Stomach (tissue), 8 donors: ENCODE measurements at regions not wholly inside any gene's neighbourhood (a gene's known extent, or its start where the extent isn't known, plus 50 kb on each side); places are given as distances from the start of the nearest gene placed in this dataset.
"Not testable (repeated sequence)": the region's sequence is repeated elsewhere in the genome, so short reads cannot be mapped to it uniquely, and the experiment has no call there.

ENCODE experiments used
- DNase-seq, 2 donors: peaks; one replicate each; pipeline versions ENCODE4 v3.0.0 to v3.0.0-alpha.2; 2013 to 2019
- H3K27ac ChIP-seq, 5 donors: fragments of 200-600 bp in 4 of 5; sonication (generic) in 4 of 5; one replicate each; pipeline ENCODE4 v1.5.1; 2013 to 2019; ENCODE audit warnings: mild to moderate bottlenecking in 1 of 5, moderate library complexity in 1 of 5
- H3K27me3 ChIP-seq, 3 donors: fragments of 200-600 bp; sonication (generic); one replicate each; pipeline ENCODE4 v1.5.1; 2017 to 2019; ENCODE audit warnings: mixed run types in 1 of 3
- H3K36me3 ChIP-seq, 4 donors: fragments of 200-600 bp; sonication (generic); 1 replicate in 3 of 4; 2 replicates in 1 of 4; pipeline ENCODE4 v1.5.1; 2016 to 2019
- H3K4me1 ChIP-seq, 4 donors: fragments of 200-600 bp; sonication (generic); one replicate each; pipeline ENCODE4 v1.5.1; 2016 to 2019
- H3K4me3 ChIP-seq, 4 donors: fragments of 200-600 bp; sonication (generic) in 3 of 4; one replicate each; pipeline ENCODE4 v1.5.1; 2016 to 2019; ENCODE audit warnings: mild to moderate bottlenecking in 1 of 4
- H3K9me3 ChIP-seq, 4 donors: fragments of 200-600 bp; sonication (generic); one replicate each; pipeline ENCODE4 v1.5.1; 2016 to 2019
- EP300 ChIP-seq: sonication (generic); formaldehyde crosslinking; IDR thresholded peaks from one replicate; pipeline ENCODE4 v1.6.1; 2017; ENCODE audit warnings: antibody characterized with exemption
- POLR2A ChIP-seq, 4 donors: fragments of 450-650 bp; IDR thresholded peaks; one replicate each; pipeline ENCODE4 v1.6.1; 2016; ENCODE audit warnings: antibody characterized with exemption in 4 of 4, control low read depth in 2 of 4, mild to moderate bottlenecking in 1 of 4, moderate library complexity in 1 of 4
- POLR2AphosphoS5 ChIP-seq, 3 donors: sonication (generic); formaldehyde crosslinking; IDR thresholded peaks; one replicate each; pipeline ENCODE4 v1.6.1; 2016; ENCODE audit warnings: antibody characterized with exemption in 3 of 3
- WGBS, 5 donors: extraction: QIAGEN DNeasy Blood & Tissue Kit in 3 of 5; methylation state at CpG; one replicate each; pipeline versions ENCODE4 v1.1.5 to v1.1.7; 2013 to 2018; 5-methylcytosine and 5-hydroxymethylcytosine counted together
- intact Hi-C: fragments of 100-400 bp; cut with DNase I; formaldehyde crosslinking; loops from one replicate; pipeline ENCODE4 v1.15.1; 2023; ENCODE audit warnings: low total_unique reads
- TF ChIP-seq, protein P1 (sequence below), 7 experiments: fragments of 450-650 bp in 4 of 7; fragments of 200-600 bp in 3 of 7; sonication (generic) in 3 of 7; IDR thresholded peaks; one replicate each; pipeline ENCODE4 v1.5.1; 2016 to 2019; ENCODE audit warnings: antibody characterized with exemption in 7 of 7, control low read depth in 2 of 7, mild to moderate bottlenecking in 1 of 7
- donor health status: healthy with polysubstance abuse.
- donor health status: Bipolar disorder and iron deficiency.
- donor health status: healthy.

DNA sequence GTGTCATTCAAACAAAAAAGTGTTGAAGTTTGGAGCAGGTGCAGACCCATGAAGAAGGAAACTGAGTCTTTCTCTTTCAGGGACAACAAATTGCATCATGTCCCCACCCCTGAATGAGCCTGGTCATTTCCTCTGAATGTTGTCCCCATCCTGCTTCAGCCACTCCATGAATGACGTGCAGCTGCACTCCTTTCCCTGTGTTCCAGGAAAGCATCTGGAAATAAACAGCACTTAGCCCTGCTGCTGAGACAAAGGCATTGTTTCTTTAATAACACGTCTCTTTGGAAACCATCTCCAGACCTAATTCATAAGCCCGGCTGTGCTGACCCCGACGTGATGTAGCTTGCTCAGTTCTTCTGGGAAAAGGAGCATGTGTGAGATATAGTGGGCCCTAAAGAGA, 682.3 kb downstream of the BRINP1 start:
- WGBS, 5 donors = 25 to 36% (median 26%) methylated on average over 5 of the region's 5 CpGs
- intact Hi-C loops = no loop called here

DNA sequence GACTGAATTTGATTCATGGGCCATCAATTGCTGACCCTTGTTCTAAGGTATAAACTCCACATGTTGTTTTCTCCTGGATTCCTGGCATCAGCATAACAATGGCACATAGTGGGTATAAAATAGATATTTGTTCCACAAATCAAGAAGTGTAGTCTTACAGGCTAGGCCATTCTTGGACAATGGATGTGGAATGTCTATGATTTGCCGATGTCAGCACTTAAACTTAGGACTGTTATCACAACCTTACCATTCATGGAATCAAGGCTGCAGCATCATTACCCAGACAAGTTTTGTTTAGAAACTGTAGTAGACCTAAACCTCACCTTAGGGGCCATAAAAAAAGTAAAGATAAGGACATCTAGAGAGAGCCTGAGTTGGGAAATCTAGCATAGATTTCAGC, 680.0 kb downstream of the BRINP1 start:
- no peaks in the 10 kb centered on the region for H3K27me3 ChIP-seq
- WGBS, 5 donors = 70 to 94% (median 86%) methylated on average over 1 of the region's 1 CpG
- intact Hi-C loops = no loop called here
- H3K4me1 ChIP-seq = no peaks in the 10 kb centered on the region
- TF ChIP-seq POLR2A (IDR thresholded peaks at IDR 0.05) (no peak), POLR2AphosphoS5 (IDR thresholded peaks at IDR 0.05) (no peak), EP300 (no peak)
- TF ChIP-seq, protein P1, sequence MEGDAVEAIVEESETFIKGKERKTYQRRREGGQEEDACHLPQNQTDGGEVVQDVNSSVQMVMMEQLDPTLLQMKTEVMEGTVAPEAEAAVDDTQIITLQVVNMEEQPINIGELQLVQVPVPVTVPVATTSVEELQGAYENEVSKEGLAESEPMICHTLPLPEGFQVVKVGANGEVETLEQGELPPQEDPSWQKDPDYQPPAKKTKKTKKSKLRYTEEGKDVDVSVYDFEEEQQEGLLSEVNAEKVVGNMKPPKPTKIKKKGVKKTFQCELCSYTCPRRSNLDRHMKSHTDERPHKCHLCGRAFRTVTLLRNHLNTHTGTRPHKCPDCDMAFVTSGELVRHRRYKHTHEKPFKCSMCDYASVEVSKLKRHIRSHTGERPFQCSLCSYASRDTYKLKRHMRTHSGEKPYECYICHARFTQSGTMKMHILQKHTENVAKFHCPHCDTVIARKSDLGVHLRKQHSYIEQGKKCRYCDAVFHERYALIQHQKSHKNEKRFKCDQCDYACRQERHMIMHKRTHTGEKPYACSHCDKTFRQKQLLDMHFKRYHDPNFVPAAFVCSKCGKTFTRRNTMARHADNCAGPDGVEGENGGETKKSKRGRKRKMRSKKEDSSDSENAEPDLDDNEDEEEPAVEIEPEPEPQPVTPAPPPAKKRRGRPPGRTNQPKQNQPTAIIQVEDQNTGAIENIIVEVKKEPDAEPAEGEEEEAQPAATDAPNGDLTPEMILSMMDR (IDR thresholded peaks at IDR 0.05) = no peak
- no peak overlapping the region for H3K27ac ChIP-seq
- no peak for DNase-seq
- no peaks in the 10 kb centered on the region for H3K9me3 ChIP-seq
- H3K4me3 ChIP-seq = no peak overlapping the region
- no peaks in the 10 kb centered on the region for H3K36me3 ChIP-seq

More for the DNA sequence above, 682.3 kb downstream of the BRINP1 start:
- H3K27ac ChIP-seq = no peak overlapping the region
- H3K9me3 ChIP-seq = no peaks in the 10 kb centered on the region
- H3K36me3 ChIP-seq = no peaks in the 10 kb centered on the region
- no peak overlapping the region for H3K4me3 ChIP-seq
- peak in 1 of 2 donors; percentile 38 for DNase-seq
- H3K4me1 ChIP-seq = no peaks in the 10 kb centered on the region
- TF ChIP-seq POLR2AphosphoS5 (IDR thresholded peaks at IDR 0.05) (no peak), POLR2A (IDR thresholded peaks at IDR 0.05) (no peak), EP300 (no peak)
- TF ChIP-seq, protein P1 (IDR thresholded peaks at IDR 0.05) = no peak
- H3K27me3 ChIP-seq = no peaks in the 10 kb centered on the region

DNA sequence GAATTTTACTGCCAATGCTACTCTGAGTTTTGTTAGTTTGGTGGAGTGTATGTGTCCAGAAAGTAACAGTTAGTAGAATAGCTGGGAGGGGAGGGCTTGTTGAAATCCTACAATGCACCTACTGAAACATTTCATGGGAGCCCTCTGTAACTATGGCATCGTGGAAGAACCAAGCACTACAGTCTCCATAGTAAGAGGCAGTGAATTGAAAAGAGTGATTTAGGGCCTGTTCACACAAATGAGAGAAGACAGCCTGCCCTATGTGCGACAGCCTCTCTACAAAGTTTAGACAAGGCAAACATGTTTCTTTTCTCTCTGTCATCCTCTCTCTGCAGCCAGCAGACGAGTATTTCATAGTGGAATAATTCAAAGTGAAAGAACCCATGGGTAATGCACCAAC, 676.6 kb downstream of the BRINP1 start:
- DNase-seq = no peak
- TF ChIP-seq, protein P1 (IDR thresholded peaks at IDR 0.05) = no peak
- no peak for TF ChIP-seq EP300
- TF ChIP-seq POLR2AphosphoS5 (IDR thresholded peaks at IDR 0.05) = no peak
- no peak for TF ChIP-seq POLR2A (IDR thresholded peaks at IDR 0.05)
- no peaks in the 10 kb centered on the region for H3K4me1 ChIP-seq
- intact Hi-C loops = no loop called here
- no peak overlapping the region for H3K27ac ChIP-seq
- H3K4me3 ChIP-seq = no peak overlapping the region
- H3K9me3 ChIP-seq = no peaks in the 10 kb centered on the region
- 43 to 61% (median 52%) methylated on average over 3 of the region's 3 CpGs for WGBS, 5 donors
- no peaks in the 10 kb centered on the region for H3K27me3 ChIP-seq
- no peaks in the 10 kb centered on the region for H3K36me3 ChIP-seq

DNA sequence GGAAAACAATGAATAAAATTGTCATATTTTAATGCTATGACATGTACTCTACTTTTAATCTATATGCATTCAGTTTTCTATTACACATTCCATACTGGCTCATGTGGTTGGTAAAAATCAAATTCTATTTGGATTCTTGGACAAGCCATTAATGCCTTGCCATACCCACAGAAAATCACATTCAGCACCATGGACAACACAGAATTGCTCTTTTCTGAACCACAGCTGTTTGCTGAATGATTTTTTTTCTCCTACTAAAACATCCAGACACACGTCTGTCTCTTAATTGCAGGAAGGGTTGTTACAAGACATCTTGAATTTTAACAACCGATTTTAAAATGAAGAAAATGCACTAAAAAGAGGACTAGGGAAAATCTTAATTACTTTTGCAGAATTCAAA, 675.6 kb downstream of the BRINP1 start:
- H3K9me3 ChIP-seq = no peaks in the 10 kb centered on the region
- no peak overlapping the region for H3K4me3 ChIP-seq
- WGBS, 5 donors = 39 to 52% (median 42%) methylated on average over 2 of the region's 2 CpGs
- DNase-seq = peak in 1 of 2 donors; percentile 1
- TF ChIP-seq, protein P1 (IDR thresholded peaks at IDR 0.05) = no peak
- TF ChIP-seq EP300 = no peak
- TF ChIP-seq POLR2AphosphoS5 (IDR thresholded peaks at IDR 0.05) = no peak
- no peak for TF ChIP-seq POLR2A (IDR thresholded peaks at IDR 0.05)
- no peaks in the 10 kb centered on the region for H3K4me1 ChIP-seq
- H3K27me3 ChIP-seq = no peaks in the 10 kb centered on the region
- H3K27ac ChIP-seq = no peak overlapping the region
- H3K36me3 ChIP-seq = no peaks in the 10 kb centered on the region
- intact Hi-C loops = no loop called here

DNA sequence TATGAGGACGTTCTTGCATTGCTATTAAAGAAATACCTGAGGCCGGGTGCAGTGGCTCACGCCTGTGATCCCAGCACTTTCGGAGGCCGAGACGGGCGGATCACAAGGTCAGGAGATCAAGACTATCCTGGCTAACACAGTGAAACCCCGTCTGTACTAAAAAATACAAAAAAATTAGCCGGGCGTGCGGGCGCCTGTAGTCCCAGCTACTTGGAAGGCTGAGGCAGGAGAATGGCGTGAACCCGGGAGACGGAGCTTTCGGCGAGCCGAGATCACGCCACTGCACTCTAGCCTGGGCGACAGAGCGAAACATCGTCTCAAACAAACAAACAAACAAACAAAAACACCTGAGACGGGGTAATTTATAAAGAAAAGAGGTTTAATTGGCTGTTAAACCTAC, 674.0 kb downstream of the BRINP1 start:
- DNase-seq, H3K27ac ChIP-seq, H3K9me3 ChIP-seq, H3K27me3 ChIP-seq, H3K4me1 ChIP-seq, H3K36me3 ChIP-seq, H3K4me3 ChIP-seq, intact Hi-C loops: not testable (repeated sequence)
- WGBS, 5 donors = 90 to 92% (median 91%) methylated on average over 23 of the region's 23 CpGs
